HG03066 (cell line): ENCODE measurements at regions not wholly inside any gene's neighbourhood (a gene's known extent, or its start where the extent isn't known, plus 50 kb on each side); places are given as distances from the start of the nearest gene placed in this dataset.
A peak's percentile ranks its signal among the peaks of the same experiment; 100 is the strongest.
"Not testable (repeated sequence)": the region's sequence is repeated elsewhere in the genome, so short reads cannot be mapped to it uniquely, and the experiment has no call there.

Source experiments
- ATAC-seq: cut with Tn5 transposase; IDR thresholded peaks from one replicate; pipeline ENCODE4 v1.9.1; 2021; ENCODE audit warnings: low read depth; ENCODE audit not compliant: unreplicated experiment

GRCh38 chr2:13488965-13489364 is 772.2 kb downstream of the TRIB2 start:
- ATAC-seq: no peak

GRCh38 chr2:13492262-13492661 is 775.5 kb downstream of the TRIB2 start:
- no peak for ATAC-seq

GRCh38 chr2:13495051-13495450 is 778.3 kb downstream of the TRIB2 start:
- no peak for ATAC-seq

GRCh38 chr2:13504808-13505207 is 788.1 kb downstream of the TRIB2 start:
- no peak for ATAC-seq

- no peak for ATAC-seq
These were observed 791.9 kb downstream of the TRIB2 start for GRCh38 chr2:13508671-13509070.

GRCh38 chr2:13515254-13515653 is 798.5 kb downstream of the TRIB2 start:
- ATAC-seq: no peak

- ATAC-seq: no peak
These were observed 805.4 kb downstream of the TRIB2 start for GRCh38 chr2:13522096-13522495.

- ATAC-seq: peak; percentile 89
These were observed 806.4 kb downstream of the TRIB2 start for GRCh38 chr2:13522917-13523821.

GRCh38 chr2:13524492-13524891 is 807.8 kb downstream of the TRIB2 start:
- ATAC-seq: no peak

GRCh38 chr2:13531735-13532410 is 815.1 kb downstream of the TRIB2 start:
- not testable (repeated sequence) for ATAC-seq

- ATAC-seq: not testable (repeated sequence)
These were observed 816.2 kb downstream of the TRIB2 start for GRCh38 chr2:13532781-13533523.

- no peak for ATAC-seq
These were observed 816.8 kb downstream of the TRIB2 start for GRCh38 chr2:13533524-13533922.

- ATAC-seq: no peak
These were observed 820.2 kb downstream of the TRIB2 start for GRCh38 chr2:13536941-13537340.

GRCh38 chr2:13537771-13538349 is 821.1 kb downstream of the TRIB2 start:
- no peak for ATAC-seq

- ATAC-seq: no peak
These were observed 822.6 kb downstream of the TRIB2 start for GRCh38 chr2:13539296-13539695.

- ATAC-seq: no peak
These were observed 825.3 kb downstream of the TRIB2 start for GRCh38 chr2:13542061-13542460.

GRCh38 chr2:13542642-13543041 is 825.9 kb downstream of the TRIB2 start:
- no peak for ATAC-seq

- peak; percentile 71 for ATAC-seq
These were observed 826.8 kb downstream of the TRIB2 start for GRCh38 chr2:13543550-13543949.

GRCh38 chr2:13545320-13545719 is 828.6 kb downstream of the TRIB2 start:
- ATAC-seq: peak; percentile 48

- no peak for ATAC-seq
These were observed 829.4 kb downstream of the TRIB2 start for GRCh38 chr2:13546131-13546530.
